AG20443 (cell line): ENCODE measurements at regions not wholly inside any gene's neighbourhood (a gene's known extent, or its start where the extent isn't known, plus 50 kb on each side); places are given as distances from the start of the nearest gene placed in this dataset.
"Not testable (repeated sequence)": the region's sequence is repeated elsewhere in the genome, so short reads cannot be mapped to it uniquely, and the experiment has no call there.

Experiments used
- DNase-seq: peaks from one replicate; pipeline ENCODE4 v3.0.0; 2012; ENCODE audit warnings: low spot score, mixed read lengths

DNA sequence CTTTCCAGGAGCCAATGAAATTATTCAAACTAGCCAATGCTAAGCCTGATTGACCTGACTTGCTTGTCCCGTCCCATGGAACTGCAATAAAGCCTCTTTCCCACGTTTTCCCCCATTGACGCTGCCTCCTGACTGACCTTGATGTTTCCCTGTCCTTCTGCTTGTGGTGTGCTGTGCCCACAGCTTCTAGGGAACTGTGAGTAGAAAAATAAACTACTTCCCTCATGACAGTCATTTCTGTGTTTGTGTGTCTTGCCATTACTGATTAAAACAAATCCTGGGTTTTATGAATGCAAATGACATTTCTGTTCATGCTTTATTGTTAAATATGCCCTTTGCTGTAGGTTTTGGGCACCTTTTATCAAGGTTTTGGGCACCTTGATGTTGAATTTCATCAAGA, 91.3 kb upstream of the ABI1 start:
- DNase-seq = no peak

- no peak for DNase-seq
Observed at GRCh38 chr10:26951650-26952049, 90.9 kb upstream of the ABI1 start.

- no peak for DNase-seq
Observed at GRCh38 chr10:26950934-26951333, 90.2 kb upstream of the ABI1 start.

DNA sequence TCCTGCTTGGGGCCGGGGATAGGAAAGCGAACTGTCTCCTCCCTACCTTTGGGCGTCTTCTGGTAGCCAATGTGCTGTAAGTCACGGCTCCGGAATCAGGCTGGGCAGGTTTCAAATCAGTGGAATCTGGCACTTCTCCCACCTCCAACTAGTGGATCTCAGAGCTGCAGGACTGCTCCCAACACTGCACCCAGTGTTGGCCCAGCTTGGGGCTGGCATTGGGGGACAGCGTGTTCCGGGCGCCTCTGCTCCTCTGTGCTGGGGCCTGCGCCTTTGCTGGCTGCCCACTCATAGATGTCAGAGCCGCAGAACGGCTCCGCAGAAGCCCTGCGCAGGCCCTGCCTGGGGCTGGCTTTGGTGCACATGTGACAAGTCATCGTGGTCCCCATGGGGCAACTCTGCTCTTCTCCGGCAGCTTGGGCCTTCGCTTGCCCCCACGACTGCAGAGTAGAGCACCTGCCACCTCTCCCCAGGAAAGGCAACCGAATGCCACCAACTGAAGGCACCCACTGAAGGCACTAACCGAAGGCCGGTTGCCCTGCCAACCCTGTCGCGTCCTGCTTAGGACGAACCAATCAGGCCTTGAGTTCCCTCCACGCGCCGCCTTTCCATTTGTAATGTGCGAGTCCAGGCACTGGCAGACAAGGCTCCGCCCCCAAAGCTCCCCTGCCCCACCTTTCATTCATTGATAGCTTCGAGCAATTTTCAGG, 85.5 kb upstream of the ABI1 start:
- DNase-seq = no peak

DNA sequence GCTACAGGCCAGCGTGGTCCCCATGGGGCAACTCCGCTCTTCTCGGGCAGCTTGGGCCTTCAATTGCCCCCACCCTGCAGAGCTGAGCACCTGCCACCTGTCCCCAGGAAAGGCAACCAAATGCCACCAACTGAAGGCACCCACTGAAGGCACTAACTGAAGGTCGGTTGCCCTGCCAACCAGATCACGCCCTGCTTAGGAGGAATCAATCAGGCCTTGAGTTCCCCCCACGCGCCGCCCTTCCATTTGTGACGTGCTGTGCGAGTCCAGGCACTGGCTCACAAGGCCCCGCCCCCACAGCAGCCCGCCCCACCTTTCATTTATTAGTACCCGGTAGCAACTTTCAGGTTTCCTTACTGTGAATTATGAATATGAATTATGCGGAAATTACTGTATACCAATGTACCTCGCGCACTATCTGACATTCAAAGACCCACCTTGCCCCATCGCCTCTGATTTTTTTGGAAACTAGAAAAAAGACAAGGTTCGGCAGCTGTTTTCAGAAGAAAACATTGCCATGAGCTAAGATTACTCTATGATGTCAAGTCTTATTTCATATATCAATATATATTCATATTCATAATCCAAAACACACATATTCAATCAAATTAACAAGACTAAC, 83.6 kb upstream of the ABI1 start:
- no peak for DNase-seq

DNA sequence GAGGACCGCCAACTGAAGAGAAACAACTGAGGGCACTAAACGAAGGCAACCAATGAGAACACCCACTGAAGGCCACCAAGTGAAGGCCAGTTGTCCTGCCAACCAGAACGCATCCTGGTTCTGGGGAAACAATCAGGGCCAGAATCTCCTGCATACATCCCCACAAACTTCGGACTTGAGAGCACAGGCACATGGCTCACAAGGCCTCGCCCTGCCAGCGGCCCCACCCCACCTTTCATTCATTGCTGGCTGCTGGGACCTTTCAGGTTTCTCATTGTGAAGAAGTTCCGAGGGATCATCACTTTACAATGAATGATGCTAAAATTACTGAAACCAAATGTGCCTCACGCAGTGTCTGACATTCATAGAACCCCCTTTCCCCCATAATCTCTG, 79.2 kb upstream of the ABI1 start:
- DNase-seq = no peak

DNA sequence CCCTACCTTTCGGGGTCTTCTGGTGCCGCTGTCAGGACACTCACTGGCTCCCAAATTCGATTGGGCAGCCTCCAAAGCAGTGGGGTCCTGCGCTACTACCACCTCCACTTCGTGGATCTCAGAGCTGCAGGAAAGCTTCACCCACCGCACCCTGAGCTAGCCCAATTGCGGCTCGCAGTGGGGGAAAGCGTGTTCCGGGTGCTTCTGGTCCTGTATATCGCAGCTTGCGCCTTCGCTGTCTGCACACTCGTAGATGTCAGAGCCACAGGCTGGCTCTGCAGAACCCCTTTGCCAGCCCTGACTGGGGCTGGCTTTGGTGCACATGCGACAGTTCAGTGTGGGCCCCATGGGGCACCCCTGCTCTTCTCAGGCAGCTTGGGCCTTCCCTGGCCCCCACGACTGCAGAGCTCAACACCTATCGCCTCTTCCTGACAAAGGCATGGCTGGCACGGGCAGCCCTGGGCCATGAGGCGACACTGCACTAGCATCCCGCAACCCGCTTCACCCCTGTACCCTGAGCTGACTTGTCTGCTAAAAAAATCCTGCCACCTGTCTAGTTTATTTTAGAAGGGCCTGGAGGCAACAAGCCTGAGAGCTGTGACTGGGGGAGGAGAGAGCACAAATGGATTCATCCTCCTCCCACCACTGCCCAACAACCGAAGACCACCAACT, 78.7 kb upstream of the ABI1 start:
- DNase-seq = no peak

DNA sequence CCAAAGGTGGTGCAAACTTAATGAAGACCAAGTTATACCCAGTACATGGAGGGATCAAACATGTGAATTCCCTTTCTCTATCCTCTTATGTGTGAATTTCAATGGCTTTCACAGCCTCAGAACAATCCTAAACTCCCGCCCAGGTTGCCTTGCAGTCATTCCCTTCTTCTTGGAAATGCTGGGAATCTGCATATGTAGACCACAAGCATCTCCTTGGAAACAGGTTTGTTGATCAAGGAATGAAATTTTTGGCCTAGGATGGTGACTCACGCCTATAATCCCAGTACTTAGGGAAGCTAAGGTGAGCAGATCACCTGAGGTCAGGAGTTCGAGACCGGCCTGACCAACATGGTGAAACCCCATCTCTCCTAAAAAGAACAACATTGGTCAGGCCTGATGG, 77.8 kb upstream of the ABI1 start:
- no peak for DNase-seq

DNA sequence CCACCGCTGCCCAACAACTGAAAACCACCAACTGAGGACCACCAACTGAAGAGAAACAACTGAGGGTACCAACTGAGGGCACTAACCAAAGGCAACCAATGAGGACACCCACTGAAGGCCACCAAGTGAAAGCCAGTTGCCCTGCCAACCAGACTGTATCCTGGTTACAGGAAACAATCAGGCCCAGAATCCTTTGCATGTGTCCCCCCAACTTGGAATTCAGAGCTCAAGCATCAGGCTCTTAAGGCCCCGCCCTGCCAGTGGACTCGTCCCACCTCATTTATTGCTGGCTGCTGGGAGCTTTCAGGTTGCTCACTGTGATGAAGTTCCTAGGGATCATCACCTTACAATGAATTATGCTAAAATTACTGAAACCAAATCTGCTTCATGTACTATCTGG, 76.6 kb upstream of the ABI1 start:
- DNase-seq = no peak

GRCh38 chr10:26934190-26934589, 73.4 kb upstream of the ABI1 start:
- not testable (repeated sequence) for DNase-seq

DNA sequence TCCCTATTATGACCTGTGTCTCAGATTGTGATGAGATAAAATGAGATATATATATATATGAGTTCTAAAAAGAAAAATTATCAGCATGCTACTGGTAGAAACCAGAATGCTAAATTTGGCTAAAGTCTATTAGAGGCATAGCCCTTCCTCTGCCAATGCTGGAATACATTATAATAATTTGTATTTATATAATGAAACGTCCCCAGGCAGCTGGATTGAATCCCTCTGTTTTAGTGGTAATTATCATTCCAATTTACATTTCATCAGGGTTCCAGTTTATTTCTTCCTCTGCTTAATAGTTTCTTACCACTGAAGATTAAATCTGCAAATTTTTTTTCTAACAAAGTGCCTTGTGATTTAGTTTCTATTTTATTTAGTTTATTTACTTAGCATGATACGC, 71.8 kb upstream of the ABI1 start:
- no peak for DNase-seq

- peak; percentile 26 for DNase-seq
Observed at GRCh38 chr10:26931223-26931622, 70.5 kb upstream of the ABI1 start.

GRCh38 chr10:26922824-26923223, 62.1 kb upstream of the ABI1 start:
- DNase-seq = not testable (repeated sequence)

- DNase-seq = not testable (repeated sequence)
Observed at GRCh38 chr10:26919156-26919860, 58.5 kb upstream of the ABI1 start.

DNA sequence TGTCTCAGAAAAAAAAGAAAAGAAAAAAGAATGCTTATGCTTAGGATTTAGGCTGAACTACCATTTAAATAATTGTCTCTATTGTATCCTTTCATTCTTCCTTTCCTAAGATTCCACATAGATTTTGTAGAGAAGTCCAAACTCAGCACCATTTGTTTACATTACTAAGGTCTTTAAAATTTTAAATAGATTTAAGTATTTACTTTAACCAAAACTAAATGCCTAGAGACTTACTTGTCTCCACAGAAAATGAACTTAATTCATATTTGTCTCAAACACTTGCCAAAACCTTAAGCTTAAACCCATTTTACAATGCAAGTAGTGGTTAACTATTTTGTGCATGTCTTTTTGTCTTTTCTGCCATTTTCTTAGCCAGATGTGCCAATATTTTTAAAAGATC, 54.1 kb upstream of the ABI1 start:
- DNase-seq = no peak

DNA sequence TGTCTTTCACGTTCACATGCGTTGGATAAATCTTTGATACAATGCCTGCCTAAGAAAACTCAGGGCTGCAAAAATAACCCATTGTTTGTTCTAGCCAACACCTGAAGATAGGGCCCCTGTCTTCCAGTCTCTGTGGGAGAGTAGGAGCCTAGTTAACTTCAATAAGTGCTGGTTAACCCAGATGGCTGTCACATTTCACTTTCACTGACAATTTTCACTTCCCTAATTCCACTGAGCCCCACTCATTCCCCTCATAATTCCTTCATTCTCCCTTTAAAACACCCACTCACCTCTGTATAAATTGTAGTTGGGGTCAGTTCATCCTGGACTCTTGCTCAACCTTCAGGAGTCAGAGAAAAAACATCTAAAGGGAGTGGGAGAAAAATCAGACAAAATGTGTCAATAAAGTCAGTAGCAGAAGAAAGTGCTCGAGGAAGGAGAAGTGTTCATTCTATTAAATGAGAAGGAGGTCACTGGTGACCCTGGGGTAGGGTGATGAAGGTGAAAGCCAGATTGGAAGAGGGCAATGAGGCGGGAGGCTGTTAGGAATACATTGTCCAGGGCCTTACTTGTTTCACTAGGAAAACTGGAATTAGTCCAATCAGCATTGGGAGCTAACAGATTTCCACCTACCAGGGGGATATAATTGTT, 51.2 kb upstream of the ABI1 start:
- DNase-seq = no peak
